Activated T-helper 1 cell treated with anti-CD3 and anti-CD28 coated beads, Interleukin-12 subunit alpha, Interleukin-12 subunit beta, Interleukin-2, Interleukin-4 antibody, amounts not matched to agents 30 ng/mL and 10 ng/mL and 1 ng/mL, durations not matched to agents 14 hours and 24 hours and 36 hours (primary cell): ENCODE measurements at regions not wholly inside any gene's neighbourhood (a gene's known extent, or its start where the extent isn't known, plus 50 kb on each side); places are given as distances from the start of the nearest gene placed in this dataset.
"Not testable (repeated sequence)": the region's sequence is repeated elsewhere in the genome, so short reads cannot be mapped to it uniquely, and the experiment has no call there.

ENCODE experiments used
- DNase-seq: peaks from one replicate; pipeline ENCODE4 v3.0.0; 2021; ENCODE audit warnings: low spot score
- H3K27ac Mint-ChIP-seq: one replicate; pipeline ENCODE4 v1.8.0; 2021; ENCODE audit warnings: mild to moderate bottlenecking, mixed read lengths
- H3K27me3 Mint-ChIP-seq: one replicate; pipeline ENCODE4 v1.8.0; 2022; ENCODE audit warnings: mild to moderate bottlenecking, moderate library complexity, mixed read lengths; ENCODE audit not compliant: insufficient read depth
- H3K36me3 Mint-ChIP-seq: one replicate; pipeline ENCODE4 v1.8.0; 2021; ENCODE audit warnings: low read depth, mixed read lengths
- H3K4me1 Mint-ChIP-seq: one replicate; pipeline ENCODE4 v1.8.0; 2021; ENCODE audit warnings: low read depth, mixed read lengths
- H3K4me3 Mint-ChIP-seq: one replicate; pipeline ENCODE4 v1.8.0; 2021; ENCODE audit warnings: mild to moderate bottlenecking, moderate library complexity, mixed read lengths
- H3K9me3 Mint-ChIP-seq: one replicate; pipeline ENCODE4 v1.8.0; 2021; ENCODE audit warnings: mixed read lengths
- intact Hi-C: fragments of 100-400 bp; cut with micrococcal nuclease; formaldehyde crosslinking; loops from one replicate; pipeline ENCODE4 v1.15.1; 2024

DNA sequence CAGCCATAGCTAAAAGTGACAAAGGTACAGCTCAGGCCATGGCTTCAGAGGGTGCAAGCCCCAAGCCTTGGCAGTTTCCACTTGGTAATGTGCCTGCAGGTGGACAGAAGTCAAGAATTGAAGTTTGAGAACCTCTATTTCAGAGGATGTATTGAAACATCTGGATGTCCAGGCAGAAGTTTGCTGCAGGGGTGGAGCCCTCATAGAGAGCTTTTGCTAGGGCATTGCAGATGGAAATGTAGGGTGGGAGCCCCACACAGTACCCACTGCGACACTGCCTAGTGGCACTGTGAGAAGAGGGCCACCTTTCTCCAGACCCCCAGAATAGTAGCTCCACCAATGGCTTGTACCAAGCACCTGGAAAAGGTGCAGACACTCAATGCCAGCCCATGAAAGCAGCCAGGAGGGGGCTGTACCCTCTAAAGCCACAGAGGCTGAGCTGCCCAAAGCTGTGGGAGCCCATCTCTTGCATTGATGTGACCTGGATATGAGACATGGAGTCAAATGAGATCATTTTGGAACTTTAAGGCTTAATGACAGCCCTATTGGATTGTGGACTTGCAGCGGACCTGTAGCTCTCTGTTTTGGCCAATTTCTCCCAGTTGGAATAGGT lies 1299.4 kb upstream of the MAP3K7 start:
- Mint-ChIP-seq H3K9me3 (peaks cover 33% of the 10 kb centered on the region), H3K4me1 (no peaks in the 10 kb centered on the region), H3K27ac (no peak overlapping the region), H3K4me3 (no peak overlapping the region), H3K36me3 (no peaks in the 10 kb centered on the region), H3K27me3 (no peaks in the 10 kb centered on the region)
- DNase-seq, result no peak
- intact Hi-C loops, result no loop called here

- H3K9me3 Mint-ChIP-seq, result peaks cover 28% of the 10 kb centered on the region
- H3K4me1 Mint-ChIP-seq, intact Hi-C loops, H3K4me3 Mint-ChIP-seq, H3K36me3 Mint-ChIP-seq, DNase-seq, H3K27me3 Mint-ChIP-seq, H3K27ac Mint-ChIP-seq: not testable (repeated sequence)
These were observed 1294.9 kb upstream of the MAP3K7 start for GRCh38 chr6:91881791-91882190.

DNA sequence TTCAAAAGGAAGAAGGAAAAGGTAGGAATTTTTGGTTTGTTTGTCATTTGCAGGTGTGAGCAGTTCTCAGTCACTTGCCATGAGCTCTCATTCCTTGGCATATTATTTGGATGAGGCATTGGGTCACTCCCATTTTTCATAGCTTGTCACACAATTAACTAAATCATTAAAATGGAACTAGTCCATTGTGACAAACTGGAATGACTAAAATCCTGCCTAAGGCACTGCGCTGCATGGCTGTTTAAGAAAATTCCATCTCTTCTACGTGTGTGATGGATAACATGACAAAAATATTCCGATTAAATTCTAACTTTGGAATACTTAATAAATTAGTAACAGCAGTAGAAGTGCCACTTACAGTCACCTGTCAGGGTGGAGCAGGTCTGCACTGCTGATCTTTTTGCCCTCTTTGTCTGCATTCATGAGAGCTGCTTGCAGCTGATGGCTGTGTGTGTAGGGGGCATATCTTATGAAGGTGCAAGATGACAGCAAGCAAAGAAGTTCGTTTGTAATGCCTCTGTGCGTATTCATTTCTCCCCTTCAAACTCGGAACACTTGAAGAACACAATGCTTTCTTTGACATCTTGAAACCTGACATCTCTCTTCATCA lies 1292.6 kb upstream of the MAP3K7 start:
- Mint-ChIP-seq H3K4me3 (no peak overlapping the region), H3K27me3 (no peaks in the 10 kb centered on the region), H3K9me3 (peaks cover 11% of the 10 kb centered on the region), H3K27ac (no peak overlapping the region), H3K4me1 (no peaks in the 10 kb centered on the region), H3K36me3 (no peaks in the 10 kb centered on the region)
- intact Hi-C loops, result no loop called here
- DNase-seq, result no peak

DNA sequence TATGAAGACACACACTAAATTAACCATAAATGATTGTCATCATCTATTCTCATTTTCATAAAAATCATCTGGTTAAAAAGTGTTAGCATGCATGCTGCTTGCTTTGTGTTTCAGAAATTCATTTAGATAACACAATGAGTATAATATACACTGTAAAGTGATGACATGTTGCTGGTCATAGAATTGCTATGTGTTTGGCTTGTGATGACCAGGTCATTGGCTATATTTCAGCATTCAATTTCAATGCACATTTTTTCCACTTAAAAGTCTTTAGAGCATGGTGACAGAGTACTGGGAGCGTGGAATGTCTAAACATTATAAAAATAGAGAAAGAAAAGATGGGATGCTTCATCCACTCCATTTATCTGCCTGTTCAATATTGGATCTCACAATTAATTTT lies 1291.1 kb upstream of the MAP3K7 start:
- Mint-ChIP-seq H3K27ac (no peak overlapping the region), H3K36me3 (no peaks in the 10 kb centered on the region), H3K4me1 (no peaks in the 10 kb centered on the region), H3K27me3 (no peaks in the 10 kb centered on the region), H3K4me3 (no peak overlapping the region), H3K9me3 (peaks cover 2% of the 10 kb centered on the region)
- intact Hi-C loops, result no loop called here
- no peak for DNase-seq

- Mint-ChIP-seq H3K9me3 (no peaks in the 10 kb centered on the region), H3K27me3 (no peaks in the 10 kb centered on the region), H3K27ac (no peak overlapping the region), H3K4me3 (no peak overlapping the region), H3K36me3 (no peaks in the 10 kb centered on the region), H3K4me1 (no peaks in the 10 kb centered on the region)
- DNase-seq, result no peak
- intact Hi-C loops, result no loop called here
These were observed 1288.1 kb upstream of the MAP3K7 start for GRCh38 chr6:91874971-91875370.

- no peaks in the 10 kb centered on the region for H3K27me3 Mint-ChIP-seq
- no peak for DNase-seq
- no peaks in the 10 kb centered on the region for H3K4me1 Mint-ChIP-seq
- H3K9me3 Mint-ChIP-seq, result no peaks in the 10 kb centered on the region
- H3K36me3 Mint-ChIP-seq, result no peaks in the 10 kb centered on the region
- H3K4me3 Mint-ChIP-seq, result no peak overlapping the region
- H3K27ac Mint-ChIP-seq, result no peak overlapping the region
- intact Hi-C loops, result no loop called here
These were observed 1281.8 kb upstream of the MAP3K7 start for GRCh38 chr6:91868539-91869202.

DNA sequence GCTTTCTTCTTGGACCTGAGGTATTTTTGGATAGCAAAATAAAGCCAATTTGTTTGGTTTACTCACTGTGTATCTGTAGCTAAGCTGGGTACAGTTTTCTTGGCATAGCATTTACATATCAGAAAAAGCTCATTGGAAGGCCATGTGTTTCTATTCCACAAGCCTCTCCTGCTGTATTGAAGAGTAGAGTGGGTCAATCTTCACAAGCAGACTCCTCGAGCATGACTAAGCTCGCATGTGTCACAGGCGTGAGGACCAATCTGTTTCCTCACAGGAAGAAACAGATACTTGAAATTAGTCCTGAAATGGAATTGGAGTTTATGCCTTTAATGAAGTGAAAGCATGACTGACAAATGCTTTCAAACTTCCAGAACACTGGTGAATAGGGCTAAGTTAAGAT lies 1279.0 kb upstream of the MAP3K7 start:
- Mint-ChIP-seq H3K36me3 (no peaks in the 10 kb centered on the region), H3K27ac (no peak overlapping the region), H3K27me3 (no peaks in the 10 kb centered on the region), H3K4me3 (no peak overlapping the region), H3K4me1 (no peaks in the 10 kb centered on the region), H3K9me3 (no peaks in the 10 kb centered on the region)
- DNase-seq, result no peak
- intact Hi-C loops, result no loop called here

DNA sequence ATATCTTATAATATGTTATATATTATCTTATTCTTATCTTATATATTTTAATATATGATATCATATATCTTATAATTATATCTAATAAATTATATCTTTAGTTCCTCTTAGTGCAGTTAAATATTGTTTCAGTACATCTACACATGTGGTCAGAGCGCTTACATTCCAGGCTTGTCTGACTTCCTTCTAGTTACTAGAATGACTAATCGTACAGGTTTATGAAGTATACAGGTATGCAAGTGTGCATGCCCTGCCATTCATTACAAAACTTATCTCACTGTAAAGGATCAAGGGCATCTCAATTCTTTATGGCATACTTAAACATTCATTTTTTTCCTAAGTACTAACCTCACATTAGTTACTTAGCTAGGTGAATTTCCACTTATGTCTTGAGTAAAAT lies 1278.0 kb upstream of the MAP3K7 start:
- Mint-ChIP-seq H3K4me3 (no peak overlapping the region), H3K9me3 (no peaks in the 10 kb centered on the region), H3K27ac (no peak overlapping the region), H3K36me3 (no peaks in the 10 kb centered on the region), H3K4me1 (no peaks in the 10 kb centered on the region), H3K27me3 (no peaks in the 10 kb centered on the region)
- no peak for DNase-seq
- intact Hi-C loops, result no loop called here

DNA sequence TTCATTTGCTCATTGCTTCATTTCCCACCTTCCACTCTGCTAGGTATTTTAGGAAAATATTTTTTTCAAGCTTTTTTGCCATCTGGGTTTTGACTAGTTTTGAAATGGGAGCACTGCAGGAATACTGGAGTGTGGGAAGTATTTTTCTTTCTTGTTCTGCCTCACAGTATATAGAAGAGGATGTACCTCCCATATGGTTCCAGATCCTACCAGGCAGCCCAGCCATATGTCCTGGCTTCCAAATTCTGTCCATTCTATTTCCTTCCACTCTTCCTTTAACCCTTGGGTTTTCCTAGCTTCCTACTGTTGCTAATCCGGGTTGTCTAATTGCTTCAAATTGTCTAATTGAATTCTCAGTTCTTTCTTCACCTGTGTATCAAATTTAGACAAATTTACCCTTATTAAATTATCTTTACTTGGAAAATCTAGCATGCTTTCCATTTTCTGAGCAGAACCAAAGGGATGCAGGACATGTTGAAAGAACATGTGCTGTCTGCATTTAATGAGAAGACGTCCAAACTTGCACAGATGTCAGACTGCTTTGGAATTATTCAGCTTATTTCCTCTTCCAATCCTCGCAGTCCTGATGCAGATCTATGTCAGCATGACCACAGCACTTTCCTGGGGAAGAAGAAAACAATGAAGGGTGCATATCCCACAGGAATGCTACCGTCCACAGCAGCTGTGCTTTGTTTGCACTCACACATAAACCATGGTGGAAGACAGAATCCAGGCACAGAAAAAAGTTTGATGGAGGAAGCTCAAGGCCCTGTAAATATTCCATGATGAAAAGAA lies 1273.9 kb upstream of the MAP3K7 start:
- H3K4me1 Mint-ChIP-seq, result no peaks in the 10 kb centered on the region
- intact Hi-C loops, result no loop called here

GRCh38 chr6:91852252-91852651 lies 1265.4 kb upstream of the MAP3K7 start:
- Mint-ChIP-seq H3K4me3 (no peak overlapping the region), H3K27ac (no peak overlapping the region), H3K9me3 (no peaks in the 10 kb centered on the region), H3K36me3 (no peaks in the 10 kb centered on the region), H3K27me3 (no peaks in the 10 kb centered on the region), H3K4me1 (no peaks in the 10 kb centered on the region)
- no peak for DNase-seq
- intact Hi-C loops, result no loop called here

More for the DNA sequence above, 1273.9 kb upstream of the MAP3K7 start:
- H3K36me3 Mint-ChIP-seq, result no peaks in the 10 kb centered on the region
- no peak overlapping the region for H3K27ac Mint-ChIP-seq
- no peaks in the 10 kb centered on the region for H3K9me3 Mint-ChIP-seq
- no peak for DNase-seq
- no peaks in the 10 kb centered on the region for H3K27me3 Mint-ChIP-seq
- H3K4me3 Mint-ChIP-seq, result no peak overlapping the region

GRCh38 chr6:91834813-91835212 lies 1247.9 kb upstream of the MAP3K7 start:
- Mint-ChIP-seq H3K36me3 (no peaks in the 10 kb centered on the region), H3K9me3 (peaks cover 4% of the 10 kb centered on the region), H3K4me1 (no peaks in the 10 kb centered on the region), H3K27me3 (no peaks in the 10 kb centered on the region), H3K4me3 (no peak overlapping the region), H3K27ac (no peak overlapping the region)
- DNase-seq, result no peak
- intact Hi-C loops, result no loop called here

DNA sequence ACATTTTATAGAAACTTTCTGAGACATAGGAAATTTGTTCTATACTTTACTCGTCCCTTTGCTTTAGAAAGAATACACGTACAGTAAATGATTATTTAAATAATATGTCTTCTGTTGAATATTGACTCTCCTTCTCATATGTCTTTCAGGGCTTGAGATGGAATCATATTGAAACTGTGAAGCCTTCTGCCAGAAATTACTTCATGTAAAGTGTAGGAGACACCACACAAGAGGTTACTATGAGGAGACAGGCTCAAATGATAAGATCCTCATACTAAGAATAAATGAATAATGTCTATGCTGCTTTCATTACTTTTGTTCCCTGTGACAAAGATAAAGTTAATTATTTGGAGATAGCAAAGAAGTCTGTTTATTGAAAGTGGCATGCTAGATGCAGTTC lies 1240.3 kb upstream of the MAP3K7 start:
- no peak overlapping the region for H3K27ac Mint-ChIP-seq
- no peaks in the 10 kb centered on the region for H3K36me3 Mint-ChIP-seq
- intact Hi-C loops, result no loop called here
- H3K9me3 Mint-ChIP-seq, result no peaks in the 10 kb centered on the region
- no peak overlapping the region for H3K4me3 Mint-ChIP-seq
- no peaks in the 10 kb centered on the region for H3K4me1 Mint-ChIP-seq
- no peaks in the 10 kb centered on the region for H3K27me3 Mint-ChIP-seq
- DNase-seq, result no peak

DNA sequence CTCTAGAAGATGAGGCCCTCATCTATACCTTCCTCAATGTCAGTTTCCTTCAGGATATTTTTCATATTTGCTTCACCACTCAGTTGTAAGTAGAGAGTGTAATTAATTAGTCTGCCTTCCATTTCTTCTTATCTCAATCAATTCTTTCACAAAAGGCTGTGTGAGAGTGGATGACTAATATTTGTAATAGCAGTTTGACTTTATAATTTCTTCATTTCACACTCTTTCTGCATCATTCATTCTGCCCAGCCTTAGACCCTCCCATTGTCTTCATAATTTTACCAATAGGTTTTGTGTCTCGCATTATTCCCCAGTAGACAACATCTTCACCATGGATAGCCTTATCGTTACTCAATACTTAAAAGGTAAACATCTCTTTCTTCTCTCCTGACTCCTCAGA lies 1239.3 kb upstream of the MAP3K7 start:
- no peak for DNase-seq
- Mint-ChIP-seq H3K27me3 (no peaks in the 10 kb centered on the region), H3K4me3 (no peak overlapping the region), H3K9me3 (no peaks in the 10 kb centered on the region), H3K36me3 (no peaks in the 10 kb centered on the region), H3K27ac (no peak overlapping the region), H3K4me1 (no peaks in the 10 kb centered on the region)
- intact Hi-C loops, result no loop called here
